K562 (cell line): ENCODE measurements at regions not wholly inside any gene's neighbourhood (a gene's known extent, or its start where the extent isn't known, plus 50 kb on each side); places are given as distances from the start of the nearest gene placed in this dataset.

Experiments used
- ATAC-seq: fragments of 200-7000 bp; cut with Tn5 transposase; 3 replicates; pipeline ENCODE4 v1.9.1; 2020; ENCODE audit warnings: moderate library complexity
- BruUV-seq: library from RNA; stranded (reverse); fragments of 400-500 nt; replicated peaks from 2 replicates; lab custom pipeline; 2021; lab: Mats Ljungman, UMichigan
- CTCF ChIA-PET: fragments of 300-600 bp; formaldehyde crosslinking; extraction: SDS; loops from one replicate; lab custom pipeline; 2021; ENCODE audit warnings: low intra/inter-chr PET ratio; lab: Yijun Ruan, JAX
- POLR2A ChIA-PET: fragments of 300-600, 350-650 bp; sonication (Branson Sonifier 250); formaldehyde crosslinking; extraction: SDS; loops from one replicate; lab custom pipeline; 2021; ENCODE audit warnings: antibody characterized with exemption, inconsistent platforms; lab: Yijun Ruan, JAX
- DNase-seq, 4 experiments: peaks; one replicate each; pipeline versions ENCODE4 v3.0.0 to v3.0.0-alpha.2; 2011 to 2018; ENCODE audit warnings: low spot score in 3 of 4, mixed read lengths in 3 of 4; ENCODE audit errors: extremely low read depth in 1 of 4
- FAIRE-seq: peaks from 2 replicates; lab custom pipeline; 2011; peaks lifted over from hg19 to GRCh38; lab: Jason Lieb, UNC
- H2AFZ ChIP-seq: 2 replicates; pipeline ENCODE4 v1.6.0; 2011; ENCODE audit warnings: low read depth, low read length, control low read depth, inconsistent platforms
- H3K27ac ChIP-seq: fragments of 200-600 bp; 3 replicates; pipeline ENCODE4 v1.8.0; 2011; ENCODE audit warnings: low read depth, mild to moderate bottlenecking, control low read depth, inconsistent platforms, low read length, moderate library complexity, mixed read lengths; ENCODE audit errors: extremely low read depth
- H3K27me3 ChIP-seq, 2 experiments: fragments of 300-600 bp in 1 of 2; 2 replicates in 1 of 2; 3 replicates in 1 of 2; pipeline versions ENCODE4 v1.6.0 to v1.8.0; 2011; ENCODE audit warnings: inconsistent platforms in 2 of 2, low read length in 2 of 2, mild to moderate bottlenecking in 1 of 2, mixed read lengths in 1 of 2, moderate library complexity in 1 of 2; ENCODE audit not compliant: control insufficient read depth in 2 of 2, insufficient read depth in 2 of 2
- H3K36me3 ChIP-seq: fragments of 300-600 bp; 3 replicates; pipeline ENCODE4 v1.8.0; 2011; ENCODE audit warnings: mild to moderate bottlenecking, low read length, inconsistent platforms; ENCODE audit not compliant: control insufficient read depth, insufficient read depth
- H3K4me1 ChIP-seq, 2 experiments: fragments of 200-600 bp in 1 of 2; replicated peaks in 1 of 2; 2 replicates in 1 of 2; 3 replicates in 1 of 2; pipeline versions ENCODE4 v1.5.1 to v1.8.0; 2011; ENCODE audit warnings: inconsistent platforms in 2 of 2, low read length in 2 of 2, mild to moderate bottlenecking in 1 of 2, mixed read lengths in 1 of 2, moderate library complexity in 1 of 2; ENCODE audit not compliant: control insufficient read depth in 2 of 2, insufficient read depth in 2 of 2
- H3K4me2 ChIP-seq: 2 replicates; pipeline ENCODE4 v1.6.1; 2011; ENCODE audit warnings: low read length, control low read depth, inconsistent platforms, mixed read lengths; ENCODE audit not compliant: insufficient read depth
- H3K4me3 ChIP-seq: fragments of 200-600 bp; sonication (generic), shearing (Covaris generic); 2 replicates; pipeline ENCODE4 v1.5.1; 2016; ENCODE audit warnings: control low read depth, inconsistent platforms
- H3K79me2 ChIP-seq: fragments of 200-600 bp; 3 replicates; pipeline ENCODE4 v1.8.0; 2011; ENCODE audit warnings: low read length, inconsistent platforms; ENCODE audit not compliant: control insufficient read depth, insufficient read depth
- H3K9ac ChIP-seq, 2 experiments: 2 replicates each; pipeline versions ENCODE4 v1.6.0 to v1.6.1; 2011; ENCODE audit warnings: low read depth in 2 of 2, low read length in 2 of 2, control low read depth in 1 of 2, inconsistent platforms in 1 of 2, mild to moderate bottlenecking in 1 of 2, mixed read lengths in 1 of 2; ENCODE audit not compliant: insufficient read depth in 1 of 2
- H3K9me1 ChIP-seq: one replicate; pipeline ENCODE4 v1.6.0; 2011; ENCODE audit warnings: inconsistent platforms, mild to moderate bottlenecking, low read length, moderate library complexity; ENCODE audit not compliant: control insufficient read depth, insufficient read depth
- H3K9me3 ChIP-seq: replicated peaks from 2 replicates; pipeline ENCODE4 v1.5.1; 2011; ENCODE audit warnings: low read depth, low read length, inconsistent platforms; ENCODE audit not compliant: control insufficient read depth, insufficient read depth
- H4K20me1 ChIP-seq: replicated peaks from 2 replicates; pipeline ENCODE4 v1.6.1; 2011; ENCODE audit warnings: low read length, inconsistent platforms, mixed read lengths; ENCODE audit not compliant: control insufficient read depth, insufficient read depth
- BCL6 ChIP-seq: fragments of 250-450 bp; sonication (Bioruptor Pico); IDR thresholded peaks from 2 replicates; pipeline ENCODE4 v1.4.0; 2020
- FOXM1 ChIP-seq, 2 experiments: fragments of 450-650 bp in 1 of 2; sonication (generic) in 1 of 2; formaldehyde crosslinking in 1 of 2; IDR thresholded peaks; 2 replicates each; pipeline versions ENCODE4 v1.6.1 to v1.9.0; 2017 to 2022; ENCODE audit warnings: low read depth in 2 of 2, mild to moderate bottlenecking in 2 of 2, missing genetic modification reagents in 1 of 2, moderate library complexity in 1 of 2
- JUNB ChIP-seq: fragments of 450-650 bp; formaldehyde crosslinking; conservative IDR thresholded peaks from 2 replicates; pipeline ENCODE4 v1.4.0; 2020; ENCODE audit warnings: mild to moderate bottlenecking
- KLF1 ChIP-seq: fragments of 450-650 bp; IDR thresholded peaks from 2 replicates; pipeline ENCODE4 v1.6.1; 2016; ENCODE audit warnings: missing genetic modification characterization, missing compliant biosample characterization
- MCM2 ChIP-seq: fragments of 450-650 bp; IDR thresholded peaks from 2 replicates; pipeline ENCODE4 v1.6.1; 2017; ENCODE audit warnings: low read depth, mild to moderate bottlenecking
- NEUROD1 ChIP-seq: fragments of 150-350 bp; IDR thresholded peaks from 2 replicates; pipeline ENCODE4 v1.6.1; 2014; ENCODE audit warnings: borderline replicate concordance, low read length, low read depth; ENCODE audit not compliant: partially characterized antibody
- NONO ChIP-seq, 2 experiments: fragments of 200-400 bp in 1 of 2; fragments of 450-650 bp in 1 of 2; formaldehyde crosslinking in 1 of 2; IDR thresholded peaks; 2 replicates each; pipeline ENCODE4 v1.6.1; 2017; ENCODE audit warnings: low read depth in 2 of 2, mild to moderate bottlenecking in 2 of 2, moderate library complexity in 2 of 2, low read length in 1 of 2
- PRMT5 ChIP-seq: sonication (generic); formaldehyde crosslinking; IDR thresholded peaks from 2 replicates; pipeline ENCODE4 v1.5.0; 2020; ENCODE audit warnings: missing genetic modification reagents
- RBM39 ChIP-seq: fragments of 200-400 bp; formaldehyde crosslinking; optimal IDR thresholded peaks from 2 replicates; pipeline ENCODE3; 2018; ENCODE audit warnings: low read depth, low read length
- RNF219 ChIP-seq: fragments of 250-450 bp; sonication (Bioruptor Pico); IDR thresholded peaks from 2 replicates; pipeline ENCODE4 v1.5.0; 2022; ENCODE audit warnings: mild to moderate bottlenecking
- TCF7 ChIP-seq: sonication (generic); IDR thresholded peaks from 2 replicates; pipeline ENCODE4 v1.6.1; 2016; ENCODE audit warnings: antibody characterized with exemption, borderline replicate concordance
- ZEB2 ChIP-seq: fragments of 450-650 bp; IDR thresholded peaks from 2 replicates; pipeline ENCODE4 v1.6.1; 2016
- ZNF217 ChIP-seq: sonication (generic); formaldehyde crosslinking; IDR thresholded peaks from 2 replicates; pipeline ENCODE4 v1.8.0; 2022; ENCODE audit warnings: mild to moderate bottlenecking, missing genetic modification reagents
- ZNF408 ChIP-seq: fragments of 250-450 bp; sonication (Bioruptor Pico); IDR thresholded peaks from 2 replicates; pipeline ENCODE4 v1.4.0; 2020; ENCODE audit warnings: low read depth, mild to moderate bottlenecking, moderate library complexity
- ZNF589 ChIP-seq: fragments of 200-800 bp; sonication (Bioruptor generic); IDR thresholded peaks from 2 replicates; pipeline ENCODE4 v1.6.1; 2016; ENCODE audit warnings: low read depth, missing genetic modification characterization, missing compliant biosample characterization
- WGBS: fragments of 100-300 bp; shearing (Covaris generic); methylation state at CpG from one replicate; pipeline ENCODE4 v1.1.6; 2016; ENCODE audit warnings: low coverage, mixed read lengths; ENCODE audit not compliant: insufficient coverage; ENCODE audit errors: missing lambda C conversion rate; 5-methylcytosine and 5-hydroxymethylcytosine counted together
- in situ Hi-C: fragments of 300-500 bp; cut with MboI; formaldehyde crosslinking; loops from 4 replicates; pipeline ENCODE4 v1.15.0; 2018; ENCODE audit warnings: inconsistent platforms, mixed read lengths
- intact Hi-C: fragments of 100-400 bp; cut with micrococcal nuclease; formaldehyde crosslinking; loops from 2 replicates; pipeline ENCODE4 v1.14.2; 2022
- TF ChIP-seq, protein P1 (sequence below): fragments of 200-800 bp; sonication (Bioruptor generic); IDR thresholded peaks from 2 replicates; pipeline ENCODE4 v1.6.1; 2017; ENCODE audit warnings: missing genetic modification characterization, missing compliant biosample characterization

- TF ChIP-seq RBM39, result no peak
- TF ChIP-seq ZNF589 (CRISPR knock-in tag), result no peak
- TF ChIP-seq KLF1 (tag), result no peak
These were observed 172.6 kb upstream of the KIF2A start (continued) for GRCh38 chr5:62133426-62133825.

- Histone ChIP-seq H3K4me1 (no peaks in the 10 kb centered on the region), H3K79me2 (no peaks in the 10 kb centered on the region), H3K4me2 (no peak overlapping the region), H3K4me3 (no peak overlapping the region), H3K36me3 (no peaks in the 10 kb centered on the region), H3K9ac (no peak overlapping the region)
- POLR2A ChIA-PET, result interaction anchor here (0.6 to 0.7 kb wide), 2 partner anchors 14 to 321 kb away, joined by 3 to 4 read pairs; no protein-coding TSS in a partner anchor
- in situ Hi-C loops, result no loop called here
- CTCF ChIA-PET, result no interaction called here
- WGBS, result 0% methylated on average over 3 of the region's 3 CpGs
- DNase-seq, result no peak
- TF ChIP-seq ZNF408 (CRISPR knock-in tag), result no peak
- TF ChIP-seq ZEB2, result no peak
- no peak for TF ChIP-seq BCL6 (CRISPR knock-in tag)
- no peak for TF ChIP-seq JUNB (CRISPR knock-in tag)
- TF ChIP-seq MCM2, result no peak
- TF ChIP-seq PRMT5 (CRISPR knock-in tag), result no peak
- TF ChIP-seq, protein P1, sequence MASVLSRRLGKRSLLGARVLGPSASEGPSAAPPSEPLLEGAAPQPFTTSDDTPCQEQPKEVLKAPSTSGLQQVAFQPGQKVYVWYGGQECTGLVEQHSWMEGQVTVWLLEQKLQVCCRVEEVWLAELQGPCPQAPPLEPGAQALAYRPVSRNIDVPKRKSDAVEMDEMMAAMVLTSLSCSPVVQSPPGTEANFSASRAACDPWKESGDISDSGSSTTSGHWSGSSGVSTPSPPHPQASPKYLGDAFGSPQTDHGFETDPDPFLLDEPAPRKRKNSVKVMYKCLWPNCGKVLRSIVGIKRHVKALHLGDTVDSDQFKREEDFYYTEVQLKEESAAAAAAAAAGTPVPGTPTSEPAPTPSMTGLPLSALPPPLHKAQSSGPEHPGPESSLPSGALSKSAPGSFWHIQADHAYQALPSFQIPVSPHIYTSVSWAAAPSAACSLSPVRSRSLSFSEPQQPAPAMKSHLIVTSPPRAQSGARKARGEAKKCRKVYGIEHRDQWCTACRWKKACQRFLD (CRISPR knock-in tag), result no peak
- no peak for TF ChIP-seq FOXM1 (IDR thresholded peaks at IDR 0.05; ENCODE audit: low read depth)
- TF ChIP-seq FOXM1 (CRISPR knock-in tag; IDR thresholded peaks at IDR 0.05; ENCODE audit: low read depth), result no peak
- no peak for TF ChIP-seq TCF7
- TF ChIP-seq ZNF217 (CRISPR knock-in tag), result no peak
- TF ChIP-seq NONO (IDR thresholded peaks at IDR 0.05; ENCODE audit: low read depth in 2 of 2, low read length in 1 of 2), result no peak
- no peak for TF ChIP-seq NEUROD1
- no peak for TF ChIP-seq RNF219 (CRISPR knock-in tag)
- TF ChIP-seq, all 486 proteins: peak for 0
- Histone ChIP-seq H2AFZ (no peak overlapping the region), H3K9me3 (no peaks in the 10 kb centered on the region), H3K27ac (no peak overlapping the region), H4K20me1 (no peaks in the 10 kb centered on the region), H3K9me1 (no peaks in the 10 kb centered on the region), H3K27me3 (peaks cover 4 to 11% of the 10 kb centered on the region in 2 experiments; a peak in 1 of 5 replicates)
- FAIRE-seq, result no peak
- no TSS peak for BruUV-seq
- intact Hi-C loops, result no loop called here
- no peak for ATAC-seq
These were observed 171.2 kb upstream of the KIF2A start for GRCh38 chr5:62134811-62135210.
